MM.1S (cell line): ENCODE measurements at regions not wholly inside any gene's neighbourhood (a gene's known extent, or its start where the extent isn't known, plus 50 kb on each side); places are given as distances from the start of the nearest gene placed in this dataset.

Experiments used
- DNase-seq: peaks from one replicate; pipeline ENCODE4 v3.0.0-alpha.2; 2015
- H2AFZ ChIP-seq: fragments of 300-600 bp; sonication (generic); 2 replicates; pipeline ENCODE4 v1.6.0; 2016; ENCODE audit warnings: antibody characterized with exemption, low read length
- H3F3A ChIP-seq: fragments of 300-600 bp; sonication (generic); 2 replicates; pipeline ENCODE4 v1.6.1; 2016; ENCODE audit warnings: mild to moderate bottlenecking, antibody characterized with exemption, low read length, moderate library complexity, mixed read lengths; ENCODE audit not compliant: insufficient read depth
- H3K27ac ChIP-seq: fragments of 300-600 bp; sonication (generic); 2 replicates; pipeline ENCODE4 v1.5.1; 2016; ENCODE audit warnings: mild to moderate bottlenecking, low read length
- H3K27me3 ChIP-seq: fragments of 300-600 bp; sonication (generic); replicated peaks from 2 replicates; pipeline ENCODE4 v1.6.0; 2016; ENCODE audit warnings: low read length; ENCODE audit not compliant: insufficient read depth
- H3K36me3 ChIP-seq: fragments of 300-600 bp; sonication (generic); replicated peaks from 2 replicates; pipeline ENCODE4 v1.6.1; 2016; ENCODE audit warnings: mild to moderate bottlenecking, low read length, mixed read lengths; ENCODE audit not compliant: insufficient read depth
- H3K4me1 ChIP-seq: fragments of 300-600 bp; sonication (generic); 2 replicates; pipeline ENCODE4 v1.6.1; 2016; ENCODE audit warnings: low read length, mixed read lengths
- H3K4me2 ChIP-seq: fragments of 300-600 bp; sonication (generic); 2 replicates; pipeline ENCODE4 v1.6.0; 2016; ENCODE audit warnings: low read depth, low read length
- H3K4me3 ChIP-seq: fragments of 300-600 bp; sonication (generic); 2 replicates; pipeline ENCODE4 v1.5.1; 2016; ENCODE audit warnings: low read length, mixed read lengths
- H3K79me2 ChIP-seq: fragments of 300-600 bp; sonication (generic); 2 replicates; pipeline ENCODE4 v1.6.1; 2016; ENCODE audit warnings: mixed run types, low read length, mixed read lengths
- H3K9ac ChIP-seq: fragments of 300-600 bp; sonication (generic); 2 replicates; pipeline ENCODE4 v1.6.1; 2016; ENCODE audit warnings: low read length, mixed read lengths
- H3K9me2 ChIP-seq: fragments of 300-600 bp; sonication (generic); replicated peaks from 2 replicates; pipeline ENCODE4 v1.6.1; 2016; ENCODE audit warnings: mild to moderate bottlenecking, low read length, mixed read lengths; ENCODE audit not compliant: insufficient read depth
- H3K9me3 ChIP-seq: fragments of 300-600 bp; sonication (generic); replicated peaks from 2 replicates; pipeline ENCODE4 v1.6.1; 2016; ENCODE audit warnings: mild to moderate bottlenecking, low read length, mixed read lengths; ENCODE audit not compliant: insufficient read depth
- H4K20me1 ChIP-seq: fragments of 300-600 bp; sonication (generic); 2 replicates; pipeline ENCODE4 v1.6.1; 2016; ENCODE audit warnings: mild to moderate bottlenecking, low read length, moderate library complexity, mixed read lengths; ENCODE audit not compliant: insufficient read depth
- CTCF ChIP-seq: fragments of 300-600 bp; sonication (generic); IDR thresholded peaks from 2 replicates; pipeline ENCODE4 v1.5.1; 2016; ENCODE audit warnings: antibody characterized with exemption, low read length, mixed read lengths
- EZH2 ChIP-seq: fragments of 300-600 bp; sonication (generic); optimal IDR thresholded peaks from 2 replicates; pipeline ENCODE3; 2017; ENCODE audit warnings: low read depth, mild to moderate bottlenecking, antibody characterized with exemption, low read length, mixed read lengths
- EZH2phosphoT487 ChIP-seq: fragments of 300-600 bp; sonication (generic); IDR thresholded peaks from 2 replicates; pipeline ENCODE4 v1.6.1; 2018; ENCODE audit warnings: antibody characterized with exemption, low read length

- Histone ChIP-seq H3K9ac (no peak overlapping the region), H3K79me2 (no peaks in the 10 kb centered on the region), H3K4me1 (peaks cover 10% of the 10 kb centered on the region), H3K9me2 (no peaks in the 10 kb centered on the region), H4K20me1 (no peaks in the 10 kb centered on the region), H3K4me2 (peak overlapping the region; percentile 67; the same call in 1 of the 2 replicates), H2AFZ (no peak overlapping the region), H3K9me3 (no peaks in the 10 kb centered on the region), H3K4me3 (no peak overlapping the region), H3K27me3 (peaks cover 64% of the 10 kb centered on the region), H3F3A (0 out of 2 replicates have a peak, but pooled peaks cover 4% of the 10 kb centered on the region), H3K27ac (no peak overlapping the region), H3K36me3 (no peaks in the 10 kb centered on the region)
- DNase-seq: peak; percentile 70
- peak; percentile 8; the same call in 1 of the 2 replicates for TF ChIP-seq CTCF
- no peak for TF ChIP-seq EZH2
- no peak for TF ChIP-seq EZH2phosphoT487
Measured at GRCh38 chr12:93059925-93060665, 131.0 kb upstream of the EEA1 start.

GRCh38 chr12:93060666-93061472, 131.8 kb upstream of the EEA1 start:
- no peaks in the 10 kb centered on the region for H3K79me2 ChIP-seq
- no peaks in the 10 kb centered on the region for H3K36me3 ChIP-seq
- DNase-seq: no peak
- H3F3A ChIP-seq: 0 out of 2 replicates have a peak, but pooled peaks cover 4% of the 10 kb centered on the region
- H3K4me3 ChIP-seq: no peak overlapping the region
- H3K27ac ChIP-seq: no peak overlapping the region
- no peaks in the 10 kb centered on the region for H3K9me3 ChIP-seq
- TF ChIP-seq CTCF: no peak
- no peaks in the 10 kb centered on the region for H3K9me2 ChIP-seq
- peak overlapping the region; percentile 67; the same call in 1 of the 2 replicates for H3K4me2 ChIP-seq
- no peaks in the 10 kb centered on the region for H4K20me1 ChIP-seq
- H3K9ac ChIP-seq: no peak overlapping the region
- H2AFZ ChIP-seq: no peak overlapping the region
- peaks cover 10% of the 10 kb centered on the region for H3K4me1 ChIP-seq
- H3K27me3 ChIP-seq: peaks cover 64% of the 10 kb centered on the region

DNA sequence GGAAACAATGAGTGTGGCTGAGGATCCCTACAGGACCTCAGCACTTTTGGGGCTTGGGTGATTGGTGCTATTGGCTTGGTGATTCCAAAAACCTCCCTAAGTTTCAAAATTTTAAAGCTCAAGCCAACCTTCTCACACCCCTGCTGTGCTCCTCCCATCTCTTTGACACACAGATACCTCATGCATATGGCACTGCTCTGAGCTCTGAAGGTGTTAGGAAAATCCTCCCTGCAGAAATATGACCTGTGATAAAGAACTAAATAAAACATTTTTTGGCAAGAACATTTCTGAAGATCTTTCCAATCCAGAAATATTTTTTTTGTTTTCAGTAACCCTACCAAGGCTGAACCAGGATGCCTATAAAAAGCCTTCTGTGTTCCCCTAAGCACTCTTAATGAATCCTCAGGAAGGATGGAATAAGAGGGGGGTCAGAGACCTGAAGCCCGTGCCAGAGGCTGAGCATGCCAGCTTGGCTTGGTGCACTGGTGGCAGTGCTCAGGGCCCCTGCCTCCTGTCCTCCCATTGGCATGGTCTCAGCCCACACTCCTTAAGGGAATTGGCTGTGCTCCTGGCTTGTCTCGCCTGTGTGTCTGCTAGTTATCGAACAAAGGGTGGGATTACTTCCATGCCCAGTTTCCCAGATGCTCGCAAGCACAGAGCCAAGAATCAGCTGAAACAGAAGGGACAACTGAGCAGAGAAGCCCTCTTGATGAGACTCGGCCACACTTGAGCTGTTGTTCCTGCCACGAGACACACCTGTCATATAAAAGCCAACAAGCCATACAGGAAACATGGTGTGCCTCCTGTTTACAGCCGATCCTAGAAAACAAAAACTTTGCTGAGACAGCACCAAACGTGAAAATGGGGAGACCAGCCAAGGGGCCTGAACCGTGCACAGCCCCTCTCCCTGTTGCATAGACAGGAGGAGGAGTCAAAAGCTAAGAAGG, 132.7 kb upstream of the EEA1 start:
- TF ChIP-seq CTCF (no peak), EZH2 (no peak), EZH2phosphoT487 (no peak)
- H4K20me1 ChIP-seq: no peaks in the 10 kb centered on the region
- no peak overlapping the region for H2AFZ ChIP-seq
- no peak overlapping the region for H3K4me2 ChIP-seq
- no peaks in the 10 kb centered on the region for H3K9me3 ChIP-seq
- no peak overlapping the region for H3K9ac ChIP-seq
- no peaks in the 10 kb centered on the region for H3K79me2 ChIP-seq
- H3K4me1 ChIP-seq: peaks cover 10% of the 10 kb centered on the region
- H3K36me3 ChIP-seq: no peaks in the 10 kb centered on the region
- no peak overlapping the region for H3K27ac ChIP-seq
- no peaks in the 10 kb centered on the region for H3K9me2 ChIP-seq
- DNase-seq: no peak
- H3F3A ChIP-seq: 0 out of 2 replicates have a peak, but pooled peaks cover 4% of the 10 kb centered on the region
- peaks cover 64% of the 10 kb centered on the region for H3K27me3 ChIP-seq
- no peak overlapping the region for H3K4me3 ChIP-seq
